ENCODE measurements at regions not wholly inside any gene's neighbourhood (a gene's known extent, or its start where the extent isn't known, plus 50 kb on each side); places are given as distances from the start of the nearest gene placed in this dataset.
"Not testable (repeated sequence)": the region's sequence is repeated elsewhere in the genome, so short reads cannot be mapped to it uniquely, and the experiment has no call there.

- ATAC-seq: no peak
- Histone ChIP-seq H3K9me3 (no peaks in the 10 kb centered on the region), H3K4me3 (no peak overlapping the region), H3K27me3 (ENCODE audit: insufficient read depth in 3 of 3, low read length in 2 of 3) (no peaks in the 10 kb centered on the region), H3K36me3 (ENCODE audit: insufficient read depth in 1 of 2, low read depth in 1 of 2) (no peaks in the 10 kb centered on the region), H3K27ac (no peak overlapping the region), H3K4me1 (no peaks in the 10 kb centered on the region)
- WGBS, 3 donors: 64% methylated on average over 4 of the region's 4 CpGs
- TF ChIP-seq CTCF (IDR thresholded peaks at IDR 0.05): no peak
- intact Hi-C loops (cut with DNase I): no loop called here
- no peak for DNase-seq
These were observed 194.0 kb downstream of the HTR1A start for GRCh38 chr5:63768221-63768620.

- H3K4me1 ChIP-seq: no peaks in the 10 kb centered on the region
- WGBS, 3 donors: 74 to 86% (median 79%) methylated on average over 5 of the region's 5 CpGs
- H3K9me3 ChIP-seq: no peaks in the 10 kb centered on the region
- intact Hi-C loops (cut with DNase I): no loop called here
- no peak overlapping the region for H3K27ac ChIP-seq
- ATAC-seq: no peak
- no peak overlapping the region for H3K4me3 ChIP-seq
- DNase-seq: no peak
- no peak for TF ChIP-seq CTCF (IDR thresholded peaks at IDR 0.05)
- no peaks in the 10 kb centered on the region for H3K36me3 ChIP-seq (ENCODE audit: insufficient read depth in 1 of 2, low read depth in 1 of 2)
- no peaks in the 10 kb centered on the region for H3K27me3 ChIP-seq (ENCODE audit: insufficient read depth in 3 of 3, low read length in 2 of 3)
These were observed 201.3 kb downstream of the HTR1A start for GRCh38 chr5:63760965-63761364.

- ATAC-seq: no peak
- 57 to 95% (median 90%) methylated on average over 1 of the region's 1 CpG for WGBS, 3 donors
- DNase-seq: no peak
- Histone ChIP-seq H3K27ac (no peak overlapping the region), H3K27me3 (ENCODE audit: insufficient read depth in 3 of 3, low read length in 2 of 3) (no peaks in the 10 kb centered on the region), H3K36me3 (ENCODE audit: insufficient read depth in 1 of 2, low read depth in 1 of 2) (no peaks in the 10 kb centered on the region), H3K4me1 (no peaks in the 10 kb centered on the region), H3K4me3 (no peak overlapping the region), H3K9me3 (no peaks in the 10 kb centered on the region)
- intact Hi-C loops (cut with DNase I): no loop called here
- TF ChIP-seq CTCF (IDR thresholded peaks at IDR 0.05): no peak
These were observed 219.0 kb downstream of the HTR1A start for GRCh38 chr5:63743096-63743798.

- H3K9me3 ChIP-seq; H3K27ac ChIP-seq; DNase-seq; H3K36me3 ChIP-seq (ENCODE audit: insufficient read depth in 1 of 2, low read depth in 1 of 2); H3K4me3 ChIP-seq; intact Hi-C loops (cut with DNase I); ATAC-seq; H3K4me1 ChIP-seq; H3K27me3 ChIP-seq (ENCODE audit: insufficient read depth in 3 of 3, low read length in 2 of 3): not testable (repeated sequence)
- 78 to 79% (median 79%) methylated on average over 5 of the region's 5 CpGs for whole genome bisulfite sequencing, 3 donors
These were observed 229.4 kb downstream of the HTR1A start for GRCh38 chr5:63732880-63733279.

- no peaks in the 10 kb centered on the region for H3K36me3 ChIP-seq (ENCODE audit: insufficient read depth in 1 of 2, low read depth in 1 of 2)
- H3K27ac ChIP-seq: no peak overlapping the region
- no peaks in the 10 kb centered on the region for H3K27me3 ChIP-seq (ENCODE audit: insufficient read depth in 3 of 3, low read length in 2 of 3)
- TF ChIP-seq CTCF (IDR thresholded peaks at IDR 0.05): no peak
- no peaks in the 10 kb centered on the region for H3K9me3 ChIP-seq
- no peak for DNase-seq
- H3K4me1 ChIP-seq: no peaks in the 10 kb centered on the region
- H3K4me3 ChIP-seq: no peak overlapping the region
- intact Hi-C loops (cut with DNase I): no loop called here
- ATAC-seq: no peak
- 39 to 45% (median 44%) methylated on average over 1 of the region's 1 CpG for WGBS, 3 donors
These were observed 234.7 kb downstream of the HTR1A start for GRCh38 chr5:63727583-63727982.
